BE2C (cell line): ENCODE measurements at regions not wholly inside any gene's neighbourhood (a gene's known extent, or its start where the extent isn't known, plus 50 kb on each side); places are given as distances from the start of the nearest gene placed in this dataset.
"Not testable (repeated sequence)": the region's sequence is repeated elsewhere in the genome, so short reads cannot be mapped to it uniquely, and the experiment has no call there.

Experiments used
- DNase-seq: peaks from one replicate; pipeline ENCODE4 v3.0.0-alpha.2; 2020
- H3K27me3 ChIP-seq: fragments of 250-450 bp; sonication (Bioruptor Pico); 2 replicates; pipeline ENCODE4 v1.5.1; 2020; ENCODE audit warnings: mild to moderate bottlenecking
- H3K36me3 ChIP-seq: fragments of 250-450 bp; sonication (Bioruptor Pico); 2 replicates; pipeline ENCODE4 v1.5.1; 2020; ENCODE audit warnings: mild to moderate bottlenecking
- H3K4me1 ChIP-seq: fragments of 250-450 bp; sonication (Bioruptor Pico); 2 replicates; pipeline ENCODE4 v1.5.1; 2020
- H3K4me3 ChIP-seq: 2 replicates; pipeline ENCODE4 v1.5.1; 2011; ENCODE audit warnings: low read depth, low read length
- H3K9me3 ChIP-seq: fragments of 250-450 bp; sonication (Bioruptor Pico); 2 replicates; pipeline ENCODE4 v1.5.1; 2020
- TF ChIP-seq, protein P1 (sequence below): IDR thresholded peaks from 2 replicates; pipeline ENCODE4 v1.5.1; 2012; ENCODE audit warnings: mild to moderate bottlenecking, low read depth, low read length

DNA sequence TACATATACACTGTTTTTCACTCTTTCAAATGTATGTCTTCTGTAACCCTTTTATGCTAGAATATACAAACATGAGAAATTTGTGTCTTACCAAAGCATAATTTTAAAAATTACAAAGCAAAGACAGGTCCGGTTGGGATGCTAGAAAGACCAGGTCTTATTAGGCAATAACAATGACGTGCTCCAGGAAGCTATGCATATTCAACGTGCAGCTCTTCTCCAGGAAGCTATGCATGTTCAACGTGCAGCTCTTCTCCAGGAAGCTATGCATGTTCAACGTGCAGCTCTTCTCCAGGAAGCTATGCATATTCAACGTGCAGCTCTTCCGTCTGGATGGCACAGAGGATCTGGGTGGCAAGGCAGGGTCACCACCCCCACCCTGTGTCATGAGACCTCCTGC, 123.4 kb upstream of the SIMC1 start:
- not testable (repeated sequence) for H3K36me3 ChIP-seq, H3K27me3 ChIP-seq, DNase-seq, H3K4me1 ChIP-seq, H3K4me3 ChIP-seq, H3K9me3 ChIP-seq

DNA sequence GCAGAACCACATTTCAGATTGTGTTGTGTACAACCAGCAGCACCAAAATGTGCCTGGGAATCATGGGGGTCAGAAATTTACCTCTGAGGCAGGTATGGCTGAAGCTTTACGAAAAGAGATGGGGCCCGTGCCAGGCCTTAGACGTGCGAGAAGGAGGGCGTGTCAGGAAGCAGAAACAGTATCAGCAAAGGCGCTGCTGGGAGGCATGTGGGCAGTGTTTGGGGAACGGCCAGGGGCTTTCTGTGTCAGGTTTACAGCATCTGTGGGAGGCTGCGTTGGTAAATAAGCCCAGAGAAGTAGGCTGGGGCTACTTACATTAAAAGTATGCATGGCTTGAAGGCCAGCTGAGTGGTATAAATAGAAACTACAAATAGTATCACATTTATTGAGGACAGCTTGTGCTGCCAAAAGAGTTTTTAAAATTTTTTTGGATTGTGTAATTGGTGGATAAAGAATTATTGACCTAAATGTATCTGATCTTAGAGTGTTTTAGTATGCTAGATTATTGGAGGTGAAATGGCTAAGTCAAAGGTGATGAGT, 120.5 kb upstream of the SIMC1 start:
- H3K27me3 ChIP-seq, H3K4me3 ChIP-seq, H3K9me3 ChIP-seq, H3K4me1 ChIP-seq, DNase-seq, H3K36me3 ChIP-seq: not testable (repeated sequence)

- DNase-seq, result not testable (repeated sequence)
These were observed 115.9 kb upstream of the SIMC1 start for GRCh38 chr5:176122361-176122760.

GRCh38 chr5:176124120-176124519, 114.1 kb upstream of the SIMC1 start:
- H3K27me3 ChIP-seq, H3K4me1 ChIP-seq, H3K36me3 ChIP-seq, H3K4me3 ChIP-seq, H3K9me3 ChIP-seq, DNase-seq: not testable (repeated sequence)

More at GRCh38 chr5:176122361-176122760, 115.9 kb upstream of the SIMC1 start:
- not testable (repeated sequence) for H3K36me3 ChIP-seq, H3K9me3 ChIP-seq, H3K27me3 ChIP-seq, H3K4me3 ChIP-seq, H3K4me1 ChIP-seq

DNA sequence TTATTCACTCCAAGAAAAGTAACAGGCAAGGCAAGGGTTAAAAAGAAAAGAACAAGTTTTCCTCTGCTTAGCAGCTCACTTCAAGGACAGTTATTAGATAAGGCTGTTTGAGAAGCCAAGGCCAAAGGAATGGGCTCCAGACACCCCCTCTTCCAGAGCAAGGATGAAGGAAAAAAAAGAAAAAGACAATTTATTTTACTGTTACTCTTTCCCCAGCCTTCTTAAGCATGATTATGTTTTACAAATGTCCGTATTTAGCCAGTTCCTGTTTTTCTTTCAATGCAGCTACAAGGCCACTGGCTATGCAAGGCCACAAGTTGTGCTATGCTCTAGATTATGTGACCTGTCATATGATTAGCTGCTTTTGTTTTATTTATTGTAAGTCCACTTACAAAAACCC, 106.5 kb upstream of the SIMC1 start:
- Histone ChIP-seq H3K9me3 (no peaks in the 10 kb centered on the region), H3K4me1 (0 out of 2 replicates have a peak, but pooled peaks cover 3% of the 10 kb centered on the region), H3K36me3 (no peaks in the 10 kb centered on the region), H3K4me3 (no peak overlapping the region), H3K27me3 (no peaks in the 10 kb centered on the region)
- TF ChIP-seq, protein P1, sequence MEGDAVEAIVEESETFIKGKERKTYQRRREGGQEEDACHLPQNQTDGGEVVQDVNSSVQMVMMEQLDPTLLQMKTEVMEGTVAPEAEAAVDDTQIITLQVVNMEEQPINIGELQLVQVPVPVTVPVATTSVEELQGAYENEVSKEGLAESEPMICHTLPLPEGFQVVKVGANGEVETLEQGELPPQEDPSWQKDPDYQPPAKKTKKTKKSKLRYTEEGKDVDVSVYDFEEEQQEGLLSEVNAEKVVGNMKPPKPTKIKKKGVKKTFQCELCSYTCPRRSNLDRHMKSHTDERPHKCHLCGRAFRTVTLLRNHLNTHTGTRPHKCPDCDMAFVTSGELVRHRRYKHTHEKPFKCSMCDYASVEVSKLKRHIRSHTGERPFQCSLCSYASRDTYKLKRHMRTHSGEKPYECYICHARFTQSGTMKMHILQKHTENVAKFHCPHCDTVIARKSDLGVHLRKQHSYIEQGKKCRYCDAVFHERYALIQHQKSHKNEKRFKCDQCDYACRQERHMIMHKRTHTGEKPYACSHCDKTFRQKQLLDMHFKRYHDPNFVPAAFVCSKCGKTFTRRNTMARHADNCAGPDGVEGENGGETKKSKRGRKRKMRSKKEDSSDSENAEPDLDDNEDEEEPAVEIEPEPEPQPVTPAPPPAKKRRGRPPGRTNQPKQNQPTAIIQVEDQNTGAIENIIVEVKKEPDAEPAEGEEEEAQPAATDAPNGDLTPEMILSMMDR, result no peak
- no peak for DNase-seq

GRCh38 chr5:176132471-176133288, 105.5 kb upstream of the SIMC1 start:
- H3K27me3 ChIP-seq, result no peaks in the 10 kb centered on the region
- DNase-seq, result no peak
- 0 out of 2 replicates have a peak, but pooled peaks cover 3% of the 10 kb centered on the region for H3K4me1 ChIP-seq
- no peaks in the 10 kb centered on the region for H3K9me3 ChIP-seq
- H3K36me3 ChIP-seq, result no peaks in the 10 kb centered on the region
- TF ChIP-seq, protein P1, result no peak
- H3K4me3 ChIP-seq, result no peak overlapping the region

- no peak for DNase-seq
- Histone ChIP-seq H3K4me3 (no peak overlapping the region), H3K36me3 (no peaks in the 10 kb centered on the region)
These were observed 104.8 kb upstream of the SIMC1 start for GRCh38 chr5:176133289-176133870.

DNA sequence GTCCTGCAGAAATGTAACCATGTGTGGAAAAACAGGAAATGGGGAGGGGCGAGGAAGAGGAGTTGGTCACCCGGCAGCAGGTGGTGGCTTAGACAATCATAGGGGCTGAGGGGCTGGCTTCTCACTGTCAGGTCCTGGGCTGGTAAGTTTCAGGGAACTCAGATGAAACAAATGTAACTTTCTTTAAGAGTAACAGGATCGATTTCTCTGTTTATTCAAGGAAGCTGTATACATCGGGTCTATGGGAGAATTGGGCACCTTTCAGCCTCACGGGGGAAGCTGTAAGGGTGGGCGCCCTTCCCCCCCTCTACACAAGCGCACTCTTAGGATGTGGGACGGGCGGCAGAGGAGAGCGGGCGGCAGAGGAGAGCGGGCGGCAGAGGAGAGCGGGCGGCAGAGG, 104.3 kb upstream of the SIMC1 start:
- no peak for DNase-seq
- H3K27me3 ChIP-seq, result no peaks in the 10 kb centered on the region
- TF ChIP-seq, protein P1, result no peak

More at GRCh38 chr5:176133289-176133870, 104.8 kb upstream of the SIMC1 start:
- TF ChIP-seq, protein P1, result no peak
- H3K4me1 ChIP-seq, result 0 out of 2 replicates have a peak, but pooled peaks cover 3% of the 10 kb centered on the region
- H3K27me3 ChIP-seq, result no peaks in the 10 kb centered on the region
- H3K9me3 ChIP-seq, result no peaks in the 10 kb centered on the region

More for the DNA sequence above, 104.3 kb upstream of the SIMC1 start:
- Histone ChIP-seq H3K4me1 (0 out of 2 replicates have a peak, but pooled peaks cover 3% of the 10 kb centered on the region), H3K36me3 (no peaks in the 10 kb centered on the region), H3K4me3 (no peak overlapping the region), H3K9me3 (no peaks in the 10 kb centered on the region)
